ENCODE measurements at regions not wholly inside any gene's neighbourhood (a gene's known extent, or its start where the extent isn't known, plus 50 kb on each side); places are given as distances from the start of the nearest gene placed in this dataset.

DNA sequence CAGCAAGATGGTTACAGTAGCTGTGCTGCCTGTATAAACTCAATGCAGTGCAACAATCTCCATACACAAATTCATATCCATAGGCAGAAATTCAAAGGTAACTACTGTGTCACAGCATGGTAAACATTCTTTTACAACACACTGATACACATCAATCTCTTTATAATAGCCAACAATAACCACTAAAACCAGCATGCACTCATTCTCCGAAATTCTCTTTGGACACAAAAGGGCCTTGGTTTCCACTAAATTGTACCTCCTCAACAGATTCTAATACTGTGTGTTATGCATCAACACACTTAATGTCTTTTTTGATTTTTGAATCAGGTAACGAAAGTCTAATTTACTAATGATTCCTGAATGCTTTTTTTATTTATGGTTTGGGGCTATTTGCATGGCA, 1323.7 kb downstream of the GRIK2 start:
- TF ChIP-seq, protein P1, sequence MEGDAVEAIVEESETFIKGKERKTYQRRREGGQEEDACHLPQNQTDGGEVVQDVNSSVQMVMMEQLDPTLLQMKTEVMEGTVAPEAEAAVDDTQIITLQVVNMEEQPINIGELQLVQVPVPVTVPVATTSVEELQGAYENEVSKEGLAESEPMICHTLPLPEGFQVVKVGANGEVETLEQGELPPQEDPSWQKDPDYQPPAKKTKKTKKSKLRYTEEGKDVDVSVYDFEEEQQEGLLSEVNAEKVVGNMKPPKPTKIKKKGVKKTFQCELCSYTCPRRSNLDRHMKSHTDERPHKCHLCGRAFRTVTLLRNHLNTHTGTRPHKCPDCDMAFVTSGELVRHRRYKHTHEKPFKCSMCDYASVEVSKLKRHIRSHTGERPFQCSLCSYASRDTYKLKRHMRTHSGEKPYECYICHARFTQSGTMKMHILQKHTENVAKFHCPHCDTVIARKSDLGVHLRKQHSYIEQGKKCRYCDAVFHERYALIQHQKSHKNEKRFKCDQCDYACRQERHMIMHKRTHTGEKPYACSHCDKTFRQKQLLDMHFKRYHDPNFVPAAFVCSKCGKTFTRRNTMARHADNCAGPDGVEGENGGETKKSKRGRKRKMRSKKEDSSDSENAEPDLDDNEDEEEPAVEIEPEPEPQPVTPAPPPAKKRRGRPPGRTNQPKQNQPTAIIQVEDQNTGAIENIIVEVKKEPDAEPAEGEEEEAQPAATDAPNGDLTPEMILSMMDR (conservative IDR thresholded peaks at IDR 0.05), result no peak
- H3K27me3 ChIP-seq (ENCODE audit: control insufficient read depth, insufficient read depth, low read length, poor library complexity, severe bottlenecking), result no peaks in the 10 kb centered on the region
- no peak overlapping the region for H3K4me3 Mint-ChIP-seq
- H3K4me1 Mint-ChIP-seq, result peaks cover 8% of the 10 kb centered on the region
- 93 to 94% methylated on average over 2 of the region's 2 CpGs for WGBS, 2 experiments (ENCODE audit: insufficient coverage in 1 of 2, insufficient read length in 1 of 2)
- no peak overlapping the region for H3K4me3 ChIP-seq (ENCODE audit: low read length)
- H3K27me3 Mint-ChIP-seq (ENCODE audit: insufficient read depth), result no peaks in the 10 kb centered on the region
- peaks cover 3% of the 10 kb centered on the region for H3K9me3 Mint-ChIP-seq
- no peak for DNase-seq
- no peak overlapping the region for H3K27ac ChIP-seq (ENCODE audit: low read depth, low read length)
- H3K36me3 Mint-ChIP-seq (ENCODE audit: low read depth), result no peaks in the 10 kb centered on the region
- H3K9ac ChIP-seq (ENCODE audit: extremely low read depth, low read length, poor library complexity, severe bottlenecking), result no peak overlapping the region
- H3K36me3 ChIP-seq (ENCODE audit: control insufficient read depth, insufficient read depth, low read length), result no peaks in the 10 kb centered on the region
- no peaks in the 10 kb centered on the region for H3K9me3 ChIP-seq (ENCODE audit: control insufficient read depth, low read length)
- no peaks in the 10 kb centered on the region for H3K4me1 ChIP-seq (ENCODE audit: control insufficient read depth, insufficient read depth, low read length)
- H3K27ac Mint-ChIP-seq, result no peak overlapping the region

DNA sequence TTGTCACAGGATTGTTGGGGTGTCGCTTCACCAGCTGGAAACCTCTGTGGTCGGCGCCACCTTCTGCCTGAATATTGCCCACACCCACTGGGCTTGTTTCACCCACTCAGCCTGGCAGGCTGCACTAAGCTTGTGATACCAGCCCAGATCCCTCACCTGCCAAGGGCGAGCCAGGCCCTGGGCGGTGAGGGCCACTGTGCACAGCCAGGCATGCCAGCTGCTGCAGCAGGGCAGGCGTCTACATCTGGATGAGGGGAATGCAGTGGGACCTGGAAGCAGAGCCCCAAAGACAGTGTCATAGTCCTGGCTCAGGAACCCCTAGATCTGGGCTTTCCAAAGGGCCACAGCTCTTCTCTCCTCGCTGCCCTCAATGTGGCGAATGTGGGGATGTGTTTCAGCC, 1307.5 kb downstream of the GRIK2 start:
- 90 to 95% methylated on average over 1 to 8 of the region's 8 CpGs for WGBS, 2 experiments (ENCODE audit: insufficient coverage in 1 of 2, insufficient read length in 1 of 2)
- H3K4me3 Mint-ChIP-seq, result no peak overlapping the region
- Histone ChIP-seq H3K4me3 (ENCODE audit: low read length) (no peak overlapping the region), H3K4me1 (ENCODE audit: control insufficient read depth, insufficient read depth, low read length) (no peaks in the 10 kb centered on the region), H3K9ac (ENCODE audit: extremely low read depth, low read length, poor library complexity, severe bottlenecking) (no peak overlapping the region), H3K27me3 (ENCODE audit: control insufficient read depth, insufficient read depth, low read length, poor library complexity, severe bottlenecking) (no peaks in the 10 kb centered on the region), H3K27ac (ENCODE audit: low read depth, low read length) (no peak overlapping the region), H3K9me3 (ENCODE audit: control insufficient read depth, low read length) (no peaks in the 10 kb centered on the region), H3K36me3 (ENCODE audit: control insufficient read depth, insufficient read depth, low read length) (no peaks in the 10 kb centered on the region)
- no peaks in the 10 kb centered on the region for H3K4me1 Mint-ChIP-seq
- DNase-seq, result no peak
- no peaks in the 10 kb centered on the region for H3K36me3 Mint-ChIP-seq (ENCODE audit: low read depth)
- TF ChIP-seq, protein P1 (conservative IDR thresholded peaks at IDR 0.05), result no peak
- H3K27me3 Mint-ChIP-seq (ENCODE audit: insufficient read depth), result no peaks in the 10 kb centered on the region
- no peak overlapping the region for H3K27ac Mint-ChIP-seq
- no peaks in the 10 kb centered on the region for H3K9me3 Mint-ChIP-seq

DNA sequence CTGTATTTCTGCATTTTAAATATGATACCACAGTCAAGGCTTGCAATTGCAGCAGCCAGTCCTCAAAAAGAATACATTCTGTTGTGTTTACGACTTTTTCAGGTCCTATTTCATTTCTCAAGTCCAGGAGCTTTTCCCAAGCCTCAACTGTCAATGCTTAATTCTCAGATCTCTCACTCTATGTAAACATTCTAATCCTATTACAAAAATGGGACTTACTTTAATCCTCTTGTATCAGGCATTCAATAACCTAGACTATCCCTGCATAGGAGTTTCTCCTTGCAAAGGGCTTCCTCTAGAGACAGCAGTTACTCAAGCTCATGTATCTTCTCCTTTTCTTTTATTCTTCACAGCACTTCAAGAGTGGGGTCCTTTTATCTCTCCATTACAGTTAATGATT, 1293.0 kb downstream of the GRIK2 start:
- no peaks in the 10 kb centered on the region for H3K27me3 Mint-ChIP-seq (ENCODE audit: insufficient read depth)
- WGBS, 2 experiments (ENCODE audit: insufficient coverage in 1 of 2, insufficient read length in 1 of 2), result 85 to 100% methylated on average over 1 of the region's 1 CpG
- TF ChIP-seq, protein P1 (conservative IDR thresholded peaks at IDR 0.05), result no peak

More for the DNA sequence above, 1293.0 kb downstream of the GRIK2 start:
- H3K4me3 ChIP-seq (ENCODE audit: low read length), result no peak overlapping the region
- H3K27ac Mint-ChIP-seq, result no peak overlapping the region
- no peak overlapping the region for H3K27ac ChIP-seq (ENCODE audit: low read depth, low read length)
- H3K36me3 Mint-ChIP-seq (ENCODE audit: low read depth), result no peaks in the 10 kb centered on the region
- no peak overlapping the region for H3K4me3 Mint-ChIP-seq
- peaks cover 8% of the 10 kb centered on the region for H3K4me1 Mint-ChIP-seq
- H3K4me1 ChIP-seq (ENCODE audit: control insufficient read depth, insufficient read depth, low read length), result no peaks in the 10 kb centered on the region
- no peaks in the 10 kb centered on the region for H3K9me3 ChIP-seq (ENCODE audit: control insufficient read depth, low read length)
- no peaks in the 10 kb centered on the region for H3K27me3 ChIP-seq (ENCODE audit: control insufficient read depth, insufficient read depth, low read length, poor library complexity, severe bottlenecking)
- DNase-seq, result no peak
- no peaks in the 10 kb centered on the region for H3K36me3 ChIP-seq (ENCODE audit: control insufficient read depth, insufficient read depth, low read length)
- H3K9me3 Mint-ChIP-seq, result no peaks in the 10 kb centered on the region
- H3K9ac ChIP-seq (ENCODE audit: extremely low read depth, low read length, poor library complexity, severe bottlenecking), result no peak overlapping the region
